ENCODE measurements at regions not wholly inside any gene's neighbourhood (a gene's known extent, or its start where the extent isn't known, plus 50 kb on each side); places are given as distances from the start of the nearest gene placed in this dataset.

GRCh38 chr4:15231265-15232091 lies 196.4 kb upstream of the C1QTNF7 start:
- no peaks in the 10 kb centered on the region for H3K27me3 ChIP-seq
- no peaks in the 10 kb centered on the region for H3K4me1 ChIP-seq
- no peak overlapping the region for H3K4me3 ChIP-seq
- H3K36me3 ChIP-seq (replicated peaks in 1 of 2; ENCODE audit: insufficient read depth in 1 of 2, low read depth in 2 of 2), result no peaks in the 10 kb centered on the region
- peak; percentile 72 to 80 (median 76) for DNase-seq
- intact Hi-C loops (cut with DNase I), result no loop called here
- peak in 6 of 7 experiments; percentile 37 to 69 (median 61) for TF ChIP-seq CTCF (IDR thresholded peaks at IDR 0.05)
- TF ChIP-seq POLR2A (IDR thresholded peaks at IDR 0.05), result no peak
- ATAC-seq, result peak; percentile 78
- WGBS, 2 donors, result 53 to 57% methylated on average over 8 of the region's 8 CpGs
- no peaks in the 10 kb centered on the region for H3K9me3 ChIP-seq
- H3K27ac ChIP-seq, result no peak overlapping the region

- ATAC-seq (no peak), DNase-seq (no peak)
- Histone ChIP-seq H3K27ac (no peak overlapping the region), H3K36me3 (replicated peaks in 1 of 2; ENCODE audit: insufficient read depth in 1 of 2, low read depth in 2 of 2) (no peaks in the 10 kb centered on the region), H3K27me3 (no peaks in the 10 kb centered on the region), H3K9me3 (no peaks in the 10 kb centered on the region), H3K4me1 (no peaks in the 10 kb centered on the region), H3K4me3 (no peak overlapping the region)
- WGBS, 2 donors, result 55% methylated on average over 10 of the region's 10 CpGs
- TF ChIP-seq CTCF (IDR thresholded peaks at IDR 0.05) (no peak), POLR2A (IDR thresholded peaks at IDR 0.05) (no peak)
- intact Hi-C loops (cut with DNase I), result no loop called here
Measured at GRCh38 chr4:15232366-15233263, 195.2 kb upstream of the C1QTNF7 start.

GRCh38 chr4:15233264-15233597 lies 194.6 kb upstream of the C1QTNF7 start:
- TF ChIP-seq CTCF (IDR thresholded peaks at IDR 0.05) (no peak), POLR2A (IDR thresholded peaks at IDR 0.05) (no peak)
- no peaks in the 10 kb centered on the region for H3K9me3 ChIP-seq
- no peaks in the 10 kb centered on the region for H3K36me3 ChIP-seq (replicated peaks in 1 of 2; ENCODE audit: insufficient read depth in 1 of 2, low read depth in 2 of 2)
- no peak for DNase-seq
- H3K27ac ChIP-seq, result no peak overlapping the region
- WGBS, 2 donors, result 49 to 57% methylated on average over 4 of the region's 4 CpGs
- H3K4me1 ChIP-seq, result no peaks in the 10 kb centered on the region
- intact Hi-C loops (cut with DNase I), result no loop called here
- no peak for ATAC-seq
- no peak overlapping the region for H3K4me3 ChIP-seq
- H3K27me3 ChIP-seq, result no peaks in the 10 kb centered on the region

GRCh38 chr4:15233626-15234025 lies 194.2 kb upstream of the C1QTNF7 start:
- intact Hi-C loops (cut with DNase I), result no loop called here
- no peaks in the 10 kb centered on the region for H3K27me3 ChIP-seq
- no peak for DNase-seq
- no peak overlapping the region for H3K27ac ChIP-seq
- no peaks in the 10 kb centered on the region for H3K36me3 ChIP-seq (replicated peaks in 1 of 2; ENCODE audit: insufficient read depth in 1 of 2, low read depth in 2 of 2)
- no peaks in the 10 kb centered on the region for H3K9me3 ChIP-seq
- ATAC-seq, result no peak
- TF ChIP-seq CTCF (IDR thresholded peaks at IDR 0.05), result no peak
- TF ChIP-seq POLR2A (IDR thresholded peaks at IDR 0.05), result no peak
- 65 to 81% methylated on average over 5 of the region's 5 CpGs for WGBS, 2 donors
- H3K4me1 ChIP-seq, result no peaks in the 10 kb centered on the region
- no peak overlapping the region for H3K4me3 ChIP-seq

Data from body of pancreas (tissue), 4 donors.